ENCODE measurements at regions not wholly inside any gene's neighbourhood (a gene's known extent, or its start where the extent isn't known, plus 50 kb on each side); places are given as distances from the start of the nearest gene placed in this dataset.

DNA sequence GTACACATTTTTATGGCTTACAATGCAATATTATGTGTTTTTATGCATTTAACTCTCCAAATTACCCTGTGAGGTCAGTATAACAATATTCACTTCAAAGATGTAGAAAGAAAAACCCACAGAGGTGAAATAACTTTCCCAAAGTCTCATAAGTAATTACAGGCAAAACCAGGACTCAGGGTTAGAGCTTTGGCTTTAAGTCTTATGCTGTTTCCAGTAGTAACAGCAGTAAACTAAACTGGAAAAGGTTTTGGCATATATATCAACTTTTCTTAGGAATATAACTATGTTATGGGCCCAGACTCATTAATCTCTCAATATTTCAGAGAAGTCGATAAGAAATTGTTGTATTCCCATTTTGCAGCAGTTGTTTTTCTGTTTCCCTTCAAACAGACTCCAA, 206.3 kb upstream of the KCNMB2 start:
- CTCF ChIA-PET: no interaction called here
- Mint-ChIP-seq H3K4me1 (ENCODE audit: low read depth, unreplicated experiment) (no peaks in the 10 kb centered on the region), H3K27me3 (ENCODE audit: unreplicated experiment) (no peaks in the 10 kb centered on the region), H3K4me3 (ENCODE audit: low read depth, unreplicated experiment) (no peak overlapping the region), H3K9me3 (ENCODE audit: low read depth, unreplicated experiment) (no peaks in the 10 kb centered on the region), H3K27ac (ENCODE audit: unreplicated experiment) (no peak overlapping the region), H3K36me3 (ENCODE audit: insufficient read depth, unreplicated experiment) (no peaks in the 10 kb centered on the region)
- no peak for DNase-seq
- intact Hi-C loops (cut with micrococcal nuclease; ENCODE audit: unreplicated experiment): loop anchor here (5.0 to 10.0 kb wide), 4 partner anchors 515 to 1458 kb away; partner anchors contain the start of gene TBL1XR1
- TF ChIP-seq, protein P1, sequence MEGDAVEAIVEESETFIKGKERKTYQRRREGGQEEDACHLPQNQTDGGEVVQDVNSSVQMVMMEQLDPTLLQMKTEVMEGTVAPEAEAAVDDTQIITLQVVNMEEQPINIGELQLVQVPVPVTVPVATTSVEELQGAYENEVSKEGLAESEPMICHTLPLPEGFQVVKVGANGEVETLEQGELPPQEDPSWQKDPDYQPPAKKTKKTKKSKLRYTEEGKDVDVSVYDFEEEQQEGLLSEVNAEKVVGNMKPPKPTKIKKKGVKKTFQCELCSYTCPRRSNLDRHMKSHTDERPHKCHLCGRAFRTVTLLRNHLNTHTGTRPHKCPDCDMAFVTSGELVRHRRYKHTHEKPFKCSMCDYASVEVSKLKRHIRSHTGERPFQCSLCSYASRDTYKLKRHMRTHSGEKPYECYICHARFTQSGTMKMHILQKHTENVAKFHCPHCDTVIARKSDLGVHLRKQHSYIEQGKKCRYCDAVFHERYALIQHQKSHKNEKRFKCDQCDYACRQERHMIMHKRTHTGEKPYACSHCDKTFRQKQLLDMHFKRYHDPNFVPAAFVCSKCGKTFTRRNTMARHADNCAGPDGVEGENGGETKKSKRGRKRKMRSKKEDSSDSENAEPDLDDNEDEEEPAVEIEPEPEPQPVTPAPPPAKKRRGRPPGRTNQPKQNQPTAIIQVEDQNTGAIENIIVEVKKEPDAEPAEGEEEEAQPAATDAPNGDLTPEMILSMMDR (IDR thresholded peaks at IDR 0.05; ENCODE audit: unreplicated experiment): no peak
- BruUV-seq (replicated peaks): no TSS peak

GRCh38 chr3:178334239-178334638, 202.0 kb upstream of the KCNMB2 start:
- H3K27me3 Mint-ChIP-seq (ENCODE audit: unreplicated experiment): no peaks in the 10 kb centered on the region
- TF ChIP-seq, protein P1 (IDR thresholded peaks at IDR 0.05; ENCODE audit: unreplicated experiment): no peak
- no peaks in the 10 kb centered on the region for H3K4me1 Mint-ChIP-seq (ENCODE audit: low read depth, unreplicated experiment)

GRCh38 chr3:178336336-178336735, 199.9 kb upstream of the KCNMB2 start:
- peaks cover 2% of the 10 kb centered on the region for H3K9me3 Mint-ChIP-seq (ENCODE audit: low read depth, unreplicated experiment)
- no peaks in the 10 kb centered on the region for H3K27me3 Mint-ChIP-seq (ENCODE audit: unreplicated experiment)
- no peaks in the 10 kb centered on the region for H3K4me1 Mint-ChIP-seq (ENCODE audit: low read depth, unreplicated experiment)
- no TSS peak for BruUV-seq (replicated peaks)
- DNase-seq: no peak
- TF ChIP-seq, protein P1 (IDR thresholded peaks at IDR 0.05; ENCODE audit: unreplicated experiment): no peak
- CTCF ChIA-PET: interaction anchor here (0.5 kb wide), 1 partner anchor 1117 kb away, joined by 3 read pairs; no protein-coding TSS in a partner anchor
- H3K4me3 Mint-ChIP-seq (ENCODE audit: low read depth, unreplicated experiment): no peak overlapping the region
- no peak overlapping the region for H3K27ac Mint-ChIP-seq (ENCODE audit: unreplicated experiment)
- intact Hi-C loops (cut with micrococcal nuclease; ENCODE audit: unreplicated experiment): no loop called here
- no peaks in the 10 kb centered on the region for H3K36me3 Mint-ChIP-seq (ENCODE audit: insufficient read depth, unreplicated experiment)

More at GRCh38 chr3:178334239-178334638, 202.0 kb upstream of the KCNMB2 start:
- BruUV-seq (replicated peaks): no TSS peak
- Mint-ChIP-seq H3K36me3 (ENCODE audit: insufficient read depth, unreplicated experiment) (no peaks in the 10 kb centered on the region), H3K4me3 (ENCODE audit: low read depth, unreplicated experiment) (no peak overlapping the region), H3K27ac (ENCODE audit: unreplicated experiment) (no peak overlapping the region), H3K9me3 (ENCODE audit: low read depth, unreplicated experiment) (peaks cover 2% of the 10 kb centered on the region)
- CTCF ChIA-PET: no interaction called here
- intact Hi-C loops (cut with micrococcal nuclease; ENCODE audit: unreplicated experiment): no loop called here
- DNase-seq: no peak

- Mint-ChIP-seq H3K9me3 (ENCODE audit: low read depth, unreplicated experiment) (peaks cover 2% of the 10 kb centered on the region), H3K4me3 (ENCODE audit: low read depth, unreplicated experiment) (no peak overlapping the region), H3K36me3 (ENCODE audit: insufficient read depth, unreplicated experiment) (no peaks in the 10 kb centered on the region), H3K4me1 (ENCODE audit: low read depth, unreplicated experiment) (peaks cover 26% of the 10 kb centered on the region), H3K27ac (ENCODE audit: unreplicated experiment) (no peak overlapping the region), H3K27me3 (ENCODE audit: unreplicated experiment) (no peaks in the 10 kb centered on the region)
- TF ChIP-seq, protein P1 (IDR thresholded peaks at IDR 0.05; ENCODE audit: unreplicated experiment): no peak
- CTCF ChIA-PET: interaction anchor here (0.5 kb wide), 1 partner anchor 97 kb away, joined by 3 read pairs; no protein-coding TSS in a partner anchor
- intact Hi-C loops (cut with micrococcal nuclease; ENCODE audit: unreplicated experiment): no loop called here
- no peak for DNase-seq
- no TSS peak for BruUV-seq (replicated peaks)
Observed at GRCh38 chr3:178340506-178340905, 195.7 kb upstream of the KCNMB2 start.

Data from Calu3 (cell line).